ENCODE measurements at regions not wholly inside any gene's neighbourhood (a gene's known extent, or its start where the extent isn't known, plus 50 kb on each side); places are given as distances from the start of the nearest gene placed in this dataset.

- TF ChIP-seq CTCF (conservative IDR thresholded peaks at IDR 0.05 in 1 of 2, IDR thresholded peaks at IDR 0.05 in 1 of 2; ENCODE audit: extremely low read depth in 1 of 2, insufficient read depth in 1 of 2, low read depth in 1 of 2, low read length in 2 of 2): no peak
- TF ChIP-seq EZH2 (IDR thresholded peaks at IDR 0.05; ENCODE audit: borderline replicate concordance, low read length): no peak
Observed at GRCh38 chr19:28703400-28703956, 509.5 kb downstream of the UQCRFS1 start.

Data from mammary epithelial cell (primary cell).